IMR-90 (cell line): ENCODE measurements at regions not wholly inside any gene's neighbourhood (a gene's known extent, or its start where the extent isn't known, plus 50 kb on each side); places are given as distances from the start of the nearest gene placed in this dataset.
A peak's percentile ranks its signal among the peaks of the same experiment; 100 is the strongest.

Experiments used
- ATAC-seq: fragments of 200-7000 bp; cut with Tn5 transposase; 2 replicates; pipeline ENCODE4 v1.9.1; 2020; ENCODE audit warnings: low read depth, mild to moderate bottlenecking, moderate library complexity
- BruUV-seq: library from RNA; stranded (reverse); fragments of 400-500 nt; replicated peaks from 2 replicates; lab custom pipeline; 2021; lab: Mats Ljungman, UMichigan
- CTCF ChIA-PET: fragments of 300-600 bp; formaldehyde crosslinking; extraction: SDS; loops from one replicate; lab custom pipeline; 2021; ENCODE audit warnings: antibody characterized with exemption; lab: Yijun Ruan, JAX
- POLR2A ChIA-PET: fragments of 300-600 bp; sonication (Branson Sonifier 250); formaldehyde crosslinking; loops from one replicate; lab custom pipeline; 2022; ENCODE audit warnings: antibody characterized with exemption; ENCODE audit not compliant: unreplicated experiment; lab: Charles Lee
- DNase-seq: peaks from one replicate; pipeline ENCODE4 v3.0.0; 2013
- H2AFZ ChIP-seq: replicated peaks from 2 replicates; pipeline ENCODE3; 2013; ENCODE audit warnings: low read length, mild to moderate bottlenecking; ENCODE audit not compliant: poor library complexity
- H2AK5ac ChIP-seq: 2 replicates; pipeline ENCODE4 v1.6.1; 2013; ENCODE audit warnings: low read depth, low read length, inconsistent platforms
- H2AK9ac ChIP-seq: replicated peaks from 2 replicates; pipeline ENCODE3; 2013; ENCODE audit warnings: mild to moderate bottlenecking, low read depth, low read length, moderate library complexity; ENCODE audit not compliant: poor library complexity
- H2BK120ac ChIP-seq: 2 replicates; pipeline ENCODE4 v1.6.1; 2013; ENCODE audit warnings: low read depth, low read length, inconsistent platforms
- H2BK15ac ChIP-seq: 3 replicates; pipeline ENCODE4 v1.6.1; 2013; ENCODE audit warnings: low read depth, low read length, inconsistent platforms
- H2BK20ac ChIP-seq: 2 replicates; pipeline ENCODE4 v1.6.1; 2013; ENCODE audit warnings: low read depth, mild to moderate bottlenecking, inconsistent platforms, low read length, moderate library complexity
- H2BK5ac ChIP-seq: 2 replicates; pipeline ENCODE4 v1.6.1; 2013; ENCODE audit warnings: mild to moderate bottlenecking, low read depth, low read length, inconsistent platforms; ENCODE audit not compliant: poor library complexity, severe bottlenecking
- H3K14ac ChIP-seq: replicated peaks from 2 replicates; pipeline ENCODE4 v1.6.1; 2013; ENCODE audit warnings: low read depth, low read length, inconsistent platforms
- H3K18ac ChIP-seq: 2 replicates; pipeline ENCODE4 v1.6.1; 2013; ENCODE audit warnings: low read depth, low read length, control low read depth
- H3K23ac ChIP-seq: 2 replicates; pipeline ENCODE4 v1.6.1; 2013; ENCODE audit warnings: low read depth, low read length, inconsistent platforms
- H3K27ac ChIP-seq: 2 replicates; pipeline ENCODE4 v1.5.1; 2013; ENCODE audit warnings: mild to moderate bottlenecking, control low read depth, low read length; ENCODE audit not compliant: insufficient read depth
- H3K27me3 ChIP-seq: 2 replicates; pipeline ENCODE4 v1.6.1; 2013; ENCODE audit warnings: low read length; ENCODE audit not compliant: control insufficient read depth, insufficient read depth
- H3K36me3 ChIP-seq: 2 replicates; pipeline ENCODE4 v1.6.1; 2013; ENCODE audit warnings: low read length, mixed read lengths; ENCODE audit not compliant: control insufficient read depth, insufficient read depth
- H3K4ac ChIP-seq: 2 replicates; pipeline ENCODE4 v1.6.1; 2013; ENCODE audit warnings: low read depth, low read length, inconsistent platforms
- H3K4me1 ChIP-seq: 2 replicates; pipeline ENCODE4 v1.6.1; 2013; ENCODE audit warnings: low read length, mixed read lengths; ENCODE audit not compliant: control insufficient read depth, insufficient read depth
- H3K4me2 ChIP-seq: 2 replicates; pipeline ENCODE4 v1.6.1; 2013; ENCODE audit warnings: low read depth, mild to moderate bottlenecking, control low read depth, low read length, moderate library complexity
- H3K4me3 ChIP-seq: 2 replicates; pipeline ENCODE4 v1.5.1; 2013; ENCODE audit warnings: low read depth, mild to moderate bottlenecking, control low read depth, low read length, moderate library complexity; ENCODE audit not compliant: insufficient read depth
- H3K56ac ChIP-seq: 2 replicates; pipeline ENCODE4 v1.6.1; 2013; ENCODE audit warnings: low read length, inconsistent platforms; ENCODE audit not compliant: insufficient read depth; ENCODE audit errors: extremely low read depth
- H3K79me1 ChIP-seq, 2 experiments: 2 replicates each; pipeline ENCODE4 v1.6.1; 2013; ENCODE audit warnings: low read length in 2 of 2, inconsistent platforms in 1 of 2, low read depth in 1 of 2
- H3K9ac ChIP-seq: 2 replicates; pipeline ENCODE4 v1.6.1; 2013; ENCODE audit warnings: low read depth, low read length, control low read depth
- H3K9me1 ChIP-seq: 2 replicates; pipeline ENCODE4 v1.6.1; 2013; ENCODE audit warnings: low read length, inconsistent platforms; ENCODE audit not compliant: insufficient read depth
- H3K9me3 ChIP-seq: 2 replicates; pipeline ENCODE4 v1.6.1; 2013; ENCODE audit warnings: low read length; ENCODE audit not compliant: control insufficient read depth, insufficient read depth
- H4K20me1 ChIP-seq: 2 replicates; pipeline ENCODE4 v1.6.1; 2013; ENCODE audit warnings: low read length, inconsistent platforms; ENCODE audit not compliant: insufficient read depth
- H4K5ac ChIP-seq: 2 replicates; pipeline ENCODE4 v1.6.1; 2013; ENCODE audit warnings: mild to moderate bottlenecking, low read depth, low read length, control low read depth
- H4K8ac ChIP-seq, 2 experiments: 2 replicates each; pipeline ENCODE4 v1.6.1; 2013; ENCODE audit warnings: low read depth in 2 of 2, low read length in 2 of 2, control low read depth in 1 of 2, inconsistent platforms in 1 of 2
- H4K91ac ChIP-seq: 2 replicates; pipeline ENCODE4 v1.6.1; 2013; ENCODE audit warnings: low read depth, low read length, inconsistent platforms; ENCODE audit not compliant: insufficient read depth
- BHLHE40 ChIP-seq: fragments of 150-350 bp; IDR thresholded peaks from 2 replicates; pipeline ENCODE4 v1.6.1; 2016; ENCODE audit warnings: mild to moderate bottlenecking, low read depth, low read length
- CEBPB ChIP-seq: IDR thresholded peaks from 2 replicates; pipeline ENCODE4 v1.6.1; 2012; ENCODE audit warnings: low read depth, low read length, improper control_type of control experiment
- CHD1 ChIP-seq: IDR thresholded peaks from 2 replicates; pipeline ENCODE4 v1.6.1; 2012; ENCODE audit warnings: low read depth, low read length, improper control_type of control experiment
- CTCF ChIP-seq: conservative IDR thresholded peaks from 2 replicates; pipeline ENCODE4 v1.5.1; 2012; ENCODE audit warnings: mild to moderate bottlenecking, low read depth, low read length, improper control_type of control experiment
- ELK1 ChIP-seq: fragments of 150-350 bp; IDR thresholded peaks from 2 replicates; pipeline ENCODE4 v1.6.1; 2016; ENCODE audit warnings: low read depth, mild to moderate bottlenecking, low read length, moderate library complexity, borderline replicate concordance
- FOS ChIP-seq: fragments of 150-350 bp; IDR thresholded peaks from 2 replicates; pipeline ENCODE4 v1.6.1; 2016; ENCODE audit warnings: low read depth, low read length
- MAFK ChIP-seq: IDR thresholded peaks from 2 replicates; pipeline ENCODE4 v1.6.1; 2012; ENCODE audit warnings: low read depth, low read length, improper control_type of control experiment
- MXI1 ChIP-seq: IDR thresholded peaks from 2 replicates; pipeline ENCODE4 v1.6.1; 2012; ENCODE audit warnings: low read depth, mild to moderate bottlenecking, low read length, moderate library complexity, borderline replicate concordance
- NFE2L2 ChIP-seq: fragments of 150-350 bp; IDR thresholded peaks from 2 replicates; pipeline ENCODE4 v1.6.1; 2016; ENCODE audit warnings: low read depth, mild to moderate bottlenecking, low read length
- POLR2A ChIP-seq: IDR thresholded peaks from 2 replicates; pipeline ENCODE4 v1.6.1; 2012; ENCODE audit warnings: mild to moderate bottlenecking, low read depth, low read length
- RAD21 ChIP-seq: IDR thresholded peaks from 2 replicates; pipeline ENCODE4 v1.6.1; 2012; ENCODE audit warnings: low read length, improper control_type of control experiment
- RCOR1 ChIP-seq: IDR thresholded peaks from 2 replicates; pipeline ENCODE4 v1.6.1; 2012; ENCODE audit warnings: mild to moderate bottlenecking, low read length, improper control_type of control experiment; ENCODE audit not compliant: insufficient replicate concordance
- RFX5 ChIP-seq: IDR thresholded peaks from 2 replicates; pipeline ENCODE4 v1.8.0; 2012; ENCODE audit warnings: low read depth, mild to moderate bottlenecking, low read length, moderate library complexity
- SMC3 ChIP-seq: fragments of 150-350 bp; IDR thresholded peaks from 2 replicates; pipeline ENCODE4 v1.6.1; 2016; ENCODE audit warnings: low read depth, mild to moderate bottlenecking, antibody characterized with exemption, low read length, moderate library complexity
- USF2 ChIP-seq: fragments of 150-350 bp; IDR thresholded peaks from 2 replicates; pipeline ENCODE4 v1.6.1; 2017; ENCODE audit warnings: mild to moderate bottlenecking, antibody characterized with exemption, low read length, low read depth
- WGBS, 2 experiments: methylation state at CpG; one replicate each; pipeline versions ENCODE4 v1.1.5 to v1.1.7; 2013; ENCODE audit warnings: missing lambda C conversion rate in 2 of 2; ENCODE audit not compliant: insufficient read length in 1 of 2; ENCODE audit errors: extremely low coverage in 2 of 2; 5-methylcytosine and 5-hydroxymethylcytosine counted together
- dilution Hi-C: fragments of 300-500 bp; cut with HindIII; formaldehyde crosslinking; loops from one replicate; pipeline ENCODE4 v1.14.3; 2018; ENCODE audit warnings: low sequenced_read_pairs; ENCODE audit not compliant: unreplicated experiment
- in situ Hi-C: fragments of 300-500 bp; cut with MboI; formaldehyde crosslinking; loops from 3 replicates; pipeline ENCODE4 v1.14.3; 2019; ENCODE audit warnings: low sequenced_read_pairs, inconsistent platforms, mixed read lengths
- intact Hi-C: fragments of 100-400 bp; cut with micrococcal nuclease; formaldehyde crosslinking; loops from 2 replicates; pipeline ENCODE4 v1.10.0; 2022

GRCh38 chr13:44307844-44308243 lies 65.8 kb upstream of the SERP2 start (continued):
- no peak for TF ChIP-seq NFE2L2

- Histone ChIP-seq H3K36me3 (no peaks in the 10 kb centered on the region), H3K79me1 (no peaks in the 10 kb centered on the region), H2AFZ (no peak overlapping the region), H4K91ac (no peak overlapping the region; the same call in 1 of the 2 replicates), H2AK5ac (peak overlapping the region; percentile 69), H2AK9ac (no peak overlapping the region), H3K56ac (no peak overlapping the region), H4K5ac (no peak overlapping the region), H3K27me3 (no peaks in the 10 kb centered on the region), H2BK5ac (no peak overlapping the region), H3K4me2 (no peak overlapping the region), H2BK15ac (no peak overlapping the region), H3K9me1 (peaks cover 25% of the 10 kb centered on the region), H2BK20ac (0 out of 2 replicates have a peak overlapping the region, but pooled peaks have one; percentile 31), H3K9me3 (no peaks in the 10 kb centered on the region), H3K14ac (no peak overlapping the region), H4K8ac (no peak overlapping the region), H3K27ac (no peak overlapping the region), H3K23ac (no peak overlapping the region), H3K4me3 (no peak overlapping the region), H4K20me1 (no peaks in the 10 kb centered on the region; the same call in 1 of the 2 replicates), H3K4me1 (peaks cover 28% of the 10 kb centered on the region), H3K4ac (0 out of 2 replicates have a peak overlapping the region, but pooled peaks have one; percentile 7), H3K9ac (no peak overlapping the region), H3K18ac (no peak overlapping the region), H2BK120ac (0 out of 2 replicates have a peak overlapping the region, but pooled peaks have one; percentile 20)
- no TSS peak for BruUV-seq
- dilution Hi-C loops, result no loop called here
- DNase-seq (no peak), ATAC-seq (no peak)
- CTCF ChIA-PET, result no interaction called here
- WGBS, 2 experiments, result no CpG with 5 or more reads among the region's 3 CpGs
- POLR2A ChIA-PET, result no interaction called here
- in situ Hi-C loops, result no loop called here
- intact Hi-C loops, result loop anchor here (5.0 kb wide), 1 partner anchor 129 kb away; no protein-coding TSS in a partner anchor
- no peak for TF ChIP-seq MXI1
- no peak for TF ChIP-seq CEBPB
- TF ChIP-seq CTCF, result no peak
- no peak for TF ChIP-seq CHD1
- no peak for TF ChIP-seq NFE2L2
- no peak for TF ChIP-seq POLR2A
- no peak for TF ChIP-seq SMC3
- no peak for TF ChIP-seq ELK1
- TF ChIP-seq MAFK, result no peak
- TF ChIP-seq RCOR1, result no peak
- TF ChIP-seq BHLHE40, result no peak
- TF ChIP-seq USF2, result no peak
- no peak for TF ChIP-seq FOS
- no peak for TF ChIP-seq RFX5
- no peak for TF ChIP-seq RAD21
These were observed 65.3 kb upstream of the SERP2 start for GRCh38 chr13:44308352-44308751.
